Muscle of leg (tissue), 3 donors: ENCODE measurements at regions not wholly inside any gene's neighbourhood (a gene's known extent, or its start where the extent isn't known, plus 50 kb on each side); places are given as distances from the start of the nearest gene placed in this dataset.
"Not testable (repeated sequence)": the region's sequence is repeated elsewhere in the genome, so short reads cannot be mapped to it uniquely, and the experiment has no call there.

Experiments
- DNase-seq: peaks from one replicate; pipeline ENCODE4 v3.0.0; 2013
- H3K27ac ChIP-seq: one replicate; pipeline ENCODE4 v1.5.1; 2013; ENCODE audit warnings: mild to moderate bottlenecking, low read length, control low read depth
- H3K27me3 ChIP-seq: one replicate; pipeline ENCODE4 v1.6.1; 2013; ENCODE audit warnings: low read length; ENCODE audit not compliant: control insufficient read depth, insufficient read depth
- H3K36me3 ChIP-seq: one replicate; pipeline ENCODE4 v1.6.1; 2013; ENCODE audit warnings: low read length; ENCODE audit not compliant: control insufficient read depth, insufficient read depth
- H3K4me1 ChIP-seq: one replicate; pipeline ENCODE4 v1.6.1; 2013; ENCODE audit warnings: low read length; ENCODE audit not compliant: control insufficient read depth, insufficient read depth
- H3K4me3 ChIP-seq: one replicate; pipeline ENCODE4 v1.5.1; 2013; ENCODE audit warnings: low read length, control low read depth
- H3K9me3 ChIP-seq: replicated peaks from 2 replicates; pipeline ENCODE4 v1.6.1; 2013; ENCODE audit warnings: low read depth, low read length; ENCODE audit not compliant: control insufficient read depth
- WGBS: methylation state at CpG from one replicate; pipeline ENCODE4 v1.1.5; 2013; ENCODE audit warnings: missing lambda C conversion rate; ENCODE audit not compliant: insufficient coverage; 5-methylcytosine and 5-hydroxymethylcytosine counted together

GRCh38 chr11:81979448-81979847, 754.2 kb downstream of the FAM181B start:
- no peaks in the 10 kb centered on the region for H3K27me3 ChIP-seq
- WGBS: no CpG with 5 or more reads among the region's 1 CpG
- DNase-seq: no peak
- H3K27ac ChIP-seq: no peak overlapping the region
- H3K4me1 ChIP-seq: no peaks in the 10 kb centered on the region
- no peak overlapping the region for H3K4me3 ChIP-seq
- H3K36me3 ChIP-seq: no peaks in the 10 kb centered on the region
- H3K9me3 ChIP-seq: no peaks in the 10 kb centered on the region

DNA sequence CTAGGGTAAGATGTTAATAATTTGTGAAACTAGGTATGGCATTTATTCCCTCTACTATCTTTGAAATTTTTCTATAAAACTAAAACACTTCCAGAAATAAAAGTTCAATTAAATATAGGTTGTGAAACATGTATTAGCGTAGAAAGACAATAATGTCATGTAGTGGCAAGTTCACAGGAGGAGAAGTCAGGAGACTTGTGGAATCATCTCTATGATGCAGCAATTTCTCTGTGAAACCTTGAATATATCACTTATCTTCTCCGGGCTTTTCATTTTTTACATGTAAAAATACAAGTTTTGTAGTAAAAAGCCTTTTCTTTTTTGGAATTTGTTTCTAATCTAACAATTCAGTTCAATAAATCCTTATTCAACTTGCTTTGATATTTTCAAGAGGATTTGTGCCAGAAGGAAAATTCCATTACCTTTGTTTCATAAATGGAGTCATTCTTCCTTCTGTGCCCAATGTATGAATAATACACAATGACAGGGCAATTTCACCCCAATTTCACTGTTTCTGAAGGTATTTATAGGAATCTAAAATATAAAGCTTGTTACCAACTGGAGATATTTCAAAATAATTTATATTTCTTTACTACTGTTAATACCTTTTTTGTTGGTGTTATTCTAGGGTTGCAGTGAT, 758.3 kb downstream of the FAM181B start:
- no peak for DNase-seq
- WGBS: no CpG with 5 or more reads among the region's 2 CpGs

DNA sequence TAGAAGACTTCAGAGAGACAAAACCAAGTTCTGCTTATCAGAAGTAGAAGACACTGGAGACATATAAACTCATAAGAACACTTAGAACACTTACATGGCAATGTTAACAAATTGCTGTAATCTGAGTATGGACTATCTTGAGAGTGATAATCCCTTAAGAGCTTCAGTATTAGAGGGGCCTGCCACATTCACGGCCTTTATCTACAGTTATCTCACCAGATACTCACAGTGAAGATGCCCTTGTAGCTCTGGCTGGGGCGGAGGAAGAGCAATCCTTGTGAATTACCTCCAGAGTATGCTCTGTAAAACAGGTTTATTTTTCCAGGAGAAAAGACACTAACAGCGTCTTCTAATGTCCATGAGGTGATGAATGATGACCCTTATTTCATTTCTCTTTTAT, 762.8 kb downstream of the FAM181B start:
- Histone ChIP-seq H3K27me3 (no peaks in the 10 kb centered on the region), H3K4me3 (no peak overlapping the region)
- no CpG with 5 or more reads among the region's 3 CpGs for WGBS

More for the DNA sequence above, 758.3 kb downstream of the FAM181B start:
- Histone ChIP-seq H3K27me3 (no peaks in the 10 kb centered on the region), H3K27ac (no peak overlapping the region), H3K4me1 (no peaks in the 10 kb centered on the region), H3K36me3 (no peaks in the 10 kb centered on the region), H3K4me3 (no peak overlapping the region), H3K9me3 (no peaks in the 10 kb centered on the region)

DNA sequence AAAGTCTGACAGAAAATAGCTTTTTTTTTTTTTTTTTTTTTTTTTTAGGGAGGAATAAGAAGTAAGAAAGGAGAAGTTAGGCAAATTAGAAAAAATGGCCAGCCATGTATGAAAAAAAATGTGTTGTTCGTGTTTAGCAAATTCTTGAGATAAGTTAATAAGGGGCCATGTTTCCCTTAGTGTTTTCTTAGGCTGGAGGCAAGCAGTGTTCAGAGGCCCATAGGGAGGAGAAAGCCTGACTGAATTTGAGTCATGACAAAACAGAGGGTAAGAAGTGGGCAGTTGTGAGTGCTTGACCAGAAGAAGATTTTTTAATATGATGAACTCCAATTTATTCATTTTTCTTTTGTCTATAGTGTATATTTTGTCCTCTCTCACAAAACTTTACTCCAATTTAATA, 766.4 kb downstream of the FAM181B start:
- H3K27me3 ChIP-seq: no peaks in the 10 kb centered on the region
- no peaks in the 10 kb centered on the region for H3K9me3 ChIP-seq
- DNase-seq: no peak
- H3K36me3 ChIP-seq: no peaks in the 10 kb centered on the region
- no peak overlapping the region for H3K4me3 ChIP-seq
- no peaks in the 10 kb centered on the region for H3K4me1 ChIP-seq
- WGBS: 77% methylated on average over 1 of the region's 1 CpG
- H3K27ac ChIP-seq: no peak overlapping the region

More for the DNA sequence above, 762.8 kb downstream of the FAM181B start:
- Histone ChIP-seq H3K36me3 (no peaks in the 10 kb centered on the region), H3K27ac (no peak overlapping the region), H3K9me3 (no peaks in the 10 kb centered on the region), H3K4me1 (no peaks in the 10 kb centered on the region)
- DNase-seq: no peak

DNA sequence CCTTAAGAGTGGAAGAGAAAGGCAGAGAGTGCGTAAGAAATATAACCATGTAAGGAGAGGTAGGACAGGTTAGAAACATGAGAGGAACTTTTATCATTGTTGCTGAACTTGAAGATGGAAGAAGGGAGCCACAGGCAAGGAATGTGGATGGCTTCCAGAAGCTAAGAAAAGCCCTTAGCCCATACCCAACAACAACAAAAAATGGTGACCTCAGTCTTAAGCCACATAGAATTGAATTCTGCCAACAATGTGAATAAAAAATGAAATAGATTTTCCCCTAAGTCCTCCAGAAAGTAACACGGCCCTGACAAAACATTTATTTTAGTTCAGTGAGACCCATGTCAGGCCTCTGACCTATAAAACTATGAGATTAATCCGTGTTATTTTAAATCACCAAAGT, 767.3 kb downstream of the FAM181B start:
- Histone ChIP-seq H3K4me1 (no peaks in the 10 kb centered on the region), H3K27ac (no peak overlapping the region), H3K27me3 (no peaks in the 10 kb centered on the region), H3K4me3 (no peak overlapping the region), H3K9me3 (no peaks in the 10 kb centered on the region), H3K36me3 (no peaks in the 10 kb centered on the region)
- no peak for DNase-seq
- WGBS: no CpG with 5 or more reads among the region's 3 CpGs

- no peak overlapping the region for H3K27ac ChIP-seq
- WGBS: no CpG with 5 or more reads among the region's 3 CpGs
- no peaks in the 10 kb centered on the region for H3K9me3 ChIP-seq
- H3K36me3 ChIP-seq: no peaks in the 10 kb centered on the region
- no peak overlapping the region for H3K4me3 ChIP-seq
- no peak for DNase-seq
- no peaks in the 10 kb centered on the region for H3K27me3 ChIP-seq
- no peaks in the 10 kb centered on the region for H3K4me1 ChIP-seq
These were observed 770.6 kb downstream of the FAM181B start for GRCh38 chr11:81963018-81963417.

DNA sequence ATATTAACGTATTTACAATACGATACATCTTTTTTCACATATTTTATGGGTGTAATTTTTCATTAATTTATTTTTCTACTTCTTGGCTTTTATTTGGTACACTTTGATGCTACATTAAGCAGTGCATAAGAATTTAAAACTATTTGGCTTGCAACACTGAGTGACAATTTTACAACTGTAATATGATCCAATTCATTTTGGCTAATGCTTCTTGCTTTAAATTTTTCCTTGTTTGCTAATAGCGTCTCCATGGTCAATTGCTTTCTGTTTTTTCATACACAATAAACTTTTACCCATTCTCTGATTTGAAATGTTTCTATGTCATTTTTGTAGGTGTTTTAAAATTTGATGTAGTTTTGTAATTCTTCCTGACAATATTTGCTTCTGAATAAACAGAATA, 773.2 kb downstream of the FAM181B start:
- H3K4me1 ChIP-seq: no peaks in the 10 kb centered on the region
- no peak overlapping the region for H3K27ac ChIP-seq
- no peak for DNase-seq
- H3K9me3 ChIP-seq: no peaks in the 10 kb centered on the region
- H3K4me3 ChIP-seq: no peak overlapping the region
- WGBS: no CpG with 5 or more reads among the region's 3 CpGs
- no peaks in the 10 kb centered on the region for H3K36me3 ChIP-seq
- no peaks in the 10 kb centered on the region for H3K27me3 ChIP-seq

GRCh38 chr11:81959341-81959740, 774.3 kb downstream of the FAM181B start:
- WGBS: 38% methylated on average over 1 of the region's 2 CpGs

GRCh38 chr11:81954301-81954700, 779.4 kb downstream of the FAM181B start:
- H3K36me3 ChIP-seq, H3K27me3 ChIP-seq, H3K4me3 ChIP-seq, H3K4me1 ChIP-seq, DNase-seq, H3K27ac ChIP-seq, H3K9me3 ChIP-seq: not testable (repeated sequence)
- WGBS: no CpG with 5 or more reads among the region's 6 CpGs

More at GRCh38 chr11:81959341-81959740, 774.3 kb downstream of the FAM181B start:
- DNase-seq: peak; percentile 4
- no peak overlapping the region for H3K27ac ChIP-seq
- no peak overlapping the region for H3K4me3 ChIP-seq
- H3K4me1 ChIP-seq: no peaks in the 10 kb centered on the region
- H3K27me3 ChIP-seq: no peaks in the 10 kb centered on the region
- no peaks in the 10 kb centered on the region for H3K36me3 ChIP-seq
- H3K9me3 ChIP-seq: no peaks in the 10 kb centered on the region

- H3K9me3 ChIP-seq: no peaks in the 10 kb centered on the region
- no peaks in the 10 kb centered on the region for H3K4me1 ChIP-seq
- 63% methylated on average over 2 of the region's 3 CpGs for WGBS
- no peak overlapping the region for H3K4me3 ChIP-seq
- H3K27ac ChIP-seq: no peak overlapping the region
- H3K27me3 ChIP-seq: no peaks in the 10 kb centered on the region
- DNase-seq: no peak
- no peaks in the 10 kb centered on the region for H3K36me3 ChIP-seq
These were observed 786.8 kb downstream of the FAM181B start for GRCh38 chr11:81946831-81947230.

DNA sequence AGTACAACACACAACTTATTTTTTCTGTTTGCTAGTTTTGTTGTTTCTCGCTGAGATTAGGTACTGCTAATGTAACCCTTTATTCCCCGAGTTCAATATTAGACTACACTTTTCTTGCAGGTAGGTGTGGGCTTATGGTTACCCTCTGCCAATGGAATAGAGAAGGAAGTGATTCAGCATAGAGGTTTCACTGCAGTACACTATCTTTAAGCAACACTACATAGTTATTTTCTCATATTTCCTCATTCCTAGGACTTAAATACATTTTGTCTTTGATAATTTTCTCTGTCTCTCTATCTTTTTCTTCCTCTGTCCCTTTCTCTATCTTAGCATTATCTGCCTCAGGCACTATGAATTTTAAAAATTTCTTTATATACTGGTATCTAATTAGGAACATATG, 791.0 kb downstream of the FAM181B start:
- Histone ChIP-seq H3K27me3 (no peaks in the 10 kb centered on the region), H3K4me3 (no peak overlapping the region), H3K36me3 (no peaks in the 10 kb centered on the region), H3K27ac (no peak overlapping the region), H3K9me3 (no peaks in the 10 kb centered on the region), H3K4me1 (no peaks in the 10 kb centered on the region)
- no CpG with 5 or more reads among the region's 2 CpGs for WGBS
- DNase-seq: no peak
